Kidney capillary endothelial cell (primary cell): ENCODE measurements at regions not wholly inside any gene's neighbourhood (a gene's known extent, or its start where the extent isn't known, plus 50 kb on each side); places are given as distances from the start of the nearest gene placed in this dataset.
A peak's percentile ranks its signal among the peaks of the same experiment; 100 is the strongest.
"Not testable (repeated sequence)": the region's sequence is repeated elsewhere in the genome, so short reads cannot be mapped to it uniquely, and the experiment has no call there.

ENCODE experiments used
- DNase-seq: peaks from one replicate; pipeline ENCODE4 v3.0.0-alpha.2; 2018; ENCODE audit warnings: low spot score

DNA sequence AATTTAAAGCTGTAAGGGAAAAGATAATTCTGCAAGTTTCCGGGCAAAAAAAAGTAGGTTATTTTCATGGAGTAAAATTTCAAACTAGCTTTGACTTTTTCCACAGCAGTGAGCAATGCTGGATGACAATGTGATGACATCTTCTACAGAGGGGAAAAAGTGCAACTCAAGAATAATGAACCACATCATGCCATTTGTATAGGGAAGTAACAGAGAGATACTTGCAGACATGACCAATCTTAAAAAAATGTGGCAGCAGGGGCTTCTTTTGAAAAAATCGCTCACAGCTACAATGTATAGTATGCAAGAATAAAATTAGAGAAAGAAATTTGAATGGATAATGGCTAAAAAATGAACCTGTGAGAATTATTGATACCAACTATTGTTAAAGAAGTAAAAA lies 115.5 kb downstream of the DHRS2 start:
- DNase-seq = no peak

GRCh38 chr14:23763394-23763793 lies 127.2 kb downstream of the DHRS2 start:
- no peak for DNase-seq

GRCh38 chr14:23766737-23767401 lies 130.7 kb downstream of the DHRS2 start:
- no peak for DNase-seq

- DNase-seq = not testable (repeated sequence)
Measured at GRCh38 chr14:23769221-23769728, 133.1 kb downstream of the DHRS2 start.

DNA sequence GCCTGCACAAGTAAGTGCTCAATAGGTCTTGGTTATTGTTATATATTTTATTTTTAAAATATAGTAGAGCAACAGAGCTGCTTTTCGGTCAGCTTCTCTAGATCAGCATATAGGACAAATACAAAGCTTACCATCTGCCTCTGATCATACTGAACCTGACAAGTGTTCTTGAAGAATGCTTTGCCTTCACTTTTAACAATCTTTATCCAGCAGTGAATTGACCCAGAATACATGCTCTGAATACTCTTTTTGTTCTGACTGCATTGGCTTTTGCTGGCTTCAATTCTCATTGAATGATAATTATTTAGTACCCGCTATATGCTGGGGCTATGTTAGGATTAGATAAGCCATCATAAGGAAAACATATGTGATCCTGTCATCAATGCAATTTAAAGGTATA lies 137.8 kb downstream of the DHRS2 start:
- DNase-seq = no peak

DNA sequence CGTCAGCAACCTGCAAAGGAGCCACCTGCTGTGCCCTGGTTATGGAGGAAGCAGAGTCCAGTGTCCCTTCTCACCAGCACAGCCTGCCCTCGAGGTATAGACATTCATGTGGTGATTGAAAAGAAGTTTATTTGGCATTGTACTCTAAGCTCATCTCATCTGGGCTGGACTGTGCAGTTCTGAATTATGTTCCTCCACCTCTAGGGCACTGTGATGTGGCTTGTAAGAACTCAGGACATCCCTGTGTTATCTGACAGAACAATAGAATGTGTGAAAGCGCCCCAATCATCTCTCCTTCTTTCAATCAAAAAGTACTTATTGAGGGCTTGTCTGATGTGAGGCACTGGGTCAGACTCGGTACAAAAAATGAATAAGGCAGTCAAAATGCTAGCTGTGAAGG lies 140.1 kb downstream of the DHRS2 start:
- no peak for DNase-seq

DNA sequence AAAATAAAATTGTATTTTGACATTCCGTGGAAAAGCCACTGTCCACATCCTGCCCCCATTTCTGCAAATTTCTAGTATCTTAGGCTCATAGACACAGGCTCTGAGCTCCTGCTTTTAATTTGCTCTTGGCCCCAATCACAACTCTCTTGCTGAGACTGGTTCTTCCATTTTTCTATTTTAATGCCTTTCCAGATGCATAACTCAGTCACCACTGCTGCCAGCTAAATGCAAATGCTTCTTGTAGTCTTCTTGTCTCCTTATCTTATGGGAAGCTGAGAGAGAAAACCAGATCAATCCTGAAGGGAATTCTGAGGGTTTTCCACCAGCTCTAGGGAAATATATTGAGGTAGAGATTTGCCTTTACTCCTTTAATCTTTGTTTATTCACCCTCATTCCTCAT lies 149.0 kb downstream of the DHRS2 start:
- DNase-seq = no peak

DNA sequence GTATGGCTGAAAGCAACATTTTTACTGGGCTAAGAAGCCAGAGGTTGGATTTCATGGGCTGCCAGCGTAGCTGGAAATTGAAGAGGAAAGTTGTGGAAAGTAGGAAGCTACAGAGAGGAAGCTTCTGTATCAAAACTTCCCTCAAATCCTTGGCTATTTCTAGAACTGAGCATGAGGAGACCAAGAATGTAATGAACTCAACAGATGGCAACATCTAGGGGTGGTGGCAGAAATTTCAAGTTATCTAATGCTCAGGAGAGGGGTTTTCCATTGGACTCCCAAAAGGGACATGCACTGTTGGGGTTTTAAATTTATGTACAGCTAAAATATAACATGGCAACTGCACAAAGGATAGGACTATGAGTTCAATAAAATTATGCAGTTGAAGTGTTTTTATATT lies 151.3 kb downstream of the DHRS2 start:
- no peak for DNase-seq

- no peak for DNase-seq
Measured at GRCh38 chr14:23789696-23790095, 153.5 kb downstream of the DHRS2 start.

DNA sequence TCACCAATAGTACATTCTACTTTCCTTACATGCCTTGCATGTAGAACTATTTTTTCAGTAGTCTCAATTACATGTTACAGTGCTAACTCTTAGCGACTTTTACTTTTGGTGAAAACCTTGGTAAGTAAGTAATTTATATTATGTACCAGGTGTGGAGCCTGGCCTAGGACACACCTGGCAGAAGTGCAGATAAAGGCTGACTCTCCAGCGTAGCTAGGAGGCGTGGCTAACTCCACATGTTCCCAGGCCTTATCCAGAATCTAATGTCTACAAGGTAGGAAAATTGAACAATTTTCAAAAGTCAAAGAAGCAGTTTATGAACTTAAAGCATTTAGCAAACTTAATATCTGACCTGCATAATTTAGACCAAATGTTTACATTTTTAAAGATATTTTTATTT lies 157.4 kb downstream of the DHRS2 start:
- no peak for DNase-seq

- DNase-seq = no peak
Measured at GRCh38 chr14:23800811-23801210, 152.8 kb upstream of the DHRS4 start.

- no peak for DNase-seq
Measured at GRCh38 chr14:23801766-23802165, 151.8 kb upstream of the DHRS4 start.

DNA sequence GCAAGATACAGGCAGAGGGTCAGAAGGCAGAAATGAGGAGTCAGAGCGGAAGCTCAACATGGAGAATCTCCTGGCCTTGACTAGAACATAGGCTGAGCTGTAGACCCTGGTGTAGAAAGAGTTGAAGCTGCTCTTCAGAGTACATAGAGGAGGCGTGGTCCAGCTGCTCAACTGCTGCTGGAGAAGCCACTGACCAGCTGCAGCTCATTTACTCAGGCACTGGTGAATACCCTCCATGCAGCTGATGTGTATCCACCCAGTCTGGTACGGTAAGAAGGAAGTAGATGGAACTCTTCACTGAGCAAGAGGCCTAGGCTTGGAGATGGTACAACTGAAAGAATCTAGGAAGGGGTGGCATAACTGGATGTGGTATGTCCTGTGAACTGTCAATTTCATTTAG lies 148.8 kb upstream of the DHRS4 start:
- no peak for DNase-seq

- DNase-seq = no peak
Measured at GRCh38 chr14:23805761-23806160, 147.8 kb upstream of the DHRS4 start.

GRCh38 chr14:23814527-23815256 lies 138.9 kb upstream of the DHRS4 start:
- DNase-seq = no peak

DNA sequence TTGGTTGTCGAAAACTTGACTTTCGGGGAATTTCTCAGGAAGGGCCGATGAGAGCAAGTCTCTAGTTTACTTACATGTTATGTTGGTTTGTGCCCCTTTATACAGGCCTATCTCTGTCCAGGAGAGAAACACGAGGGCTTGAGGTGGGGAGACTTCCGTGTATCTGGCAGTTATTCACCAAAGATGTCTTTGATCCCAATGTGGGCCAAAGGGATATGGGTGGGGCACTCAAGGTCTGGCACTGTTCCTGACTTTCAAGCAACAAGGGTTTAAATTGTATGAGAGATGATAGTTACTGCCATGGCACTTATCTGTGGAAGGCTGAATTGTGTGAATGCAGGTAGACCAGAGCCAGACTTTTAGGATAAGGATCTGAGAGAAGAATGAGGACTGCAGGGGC lies 137.2 kb upstream of the DHRS4 start:
- DNase-seq = no peak

- DNase-seq = no peak
Measured at GRCh38 chr14:23817164-23817767, 136.3 kb upstream of the DHRS4 start.

- no peak for DNase-seq
Measured at GRCh38 chr14:23827100-23827892, 126.3 kb upstream of the DHRS4 start.

- DNase-seq = no peak
Measured at GRCh38 chr14:23828001-23828400, 125.6 kb upstream of the DHRS4 start.

GRCh38 chr14:23828616-23829015 lies 125.0 kb upstream of the DHRS4 start:
- no peak for DNase-seq

DNA sequence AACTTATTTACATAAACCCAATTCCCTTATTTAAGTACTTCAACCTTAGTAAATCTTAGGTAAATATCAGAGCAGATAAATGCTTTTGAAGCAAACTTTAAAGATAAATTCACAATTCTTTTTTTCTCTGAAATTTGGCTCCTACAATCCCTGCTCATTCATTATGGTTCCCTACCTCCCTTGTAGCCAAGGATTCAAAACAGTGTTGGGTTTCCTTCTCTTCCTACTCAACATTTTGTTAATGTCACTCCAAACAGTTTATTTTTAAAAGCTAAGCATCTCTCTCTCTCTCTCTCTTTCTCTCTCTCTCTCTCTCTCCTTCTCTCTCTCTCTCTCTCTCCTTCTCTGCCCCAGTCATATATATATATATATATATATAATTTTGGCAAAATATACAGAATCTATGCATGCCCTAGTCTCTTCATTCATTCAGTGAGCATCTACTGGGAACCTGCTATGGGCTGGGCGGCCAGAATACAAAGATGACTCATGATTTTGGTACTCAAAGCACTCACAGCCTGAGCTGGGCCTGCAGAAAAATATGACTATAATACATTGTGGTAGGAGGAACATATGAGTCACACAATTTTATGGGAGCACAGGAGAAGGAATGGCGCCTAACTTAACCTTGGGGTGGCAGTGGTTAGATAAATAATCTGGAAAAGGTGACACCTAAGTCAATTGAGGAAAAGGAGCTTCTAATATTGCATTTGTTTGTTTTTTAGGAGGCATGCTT lies 123.7 kb upstream of the DHRS4 start:
- peak; percentile 82 for DNase-seq

- no peak for DNase-seq
Measured at GRCh38 chr14:23831596-23831995, 122.0 kb upstream of the DHRS4 start.
